ENCODE measurements at regions not wholly inside any gene's neighbourhood (a gene's known extent, or its start where the extent isn't known, plus 50 kb on each side); places are given as distances from the start of the nearest gene placed in this dataset.

DNA sequence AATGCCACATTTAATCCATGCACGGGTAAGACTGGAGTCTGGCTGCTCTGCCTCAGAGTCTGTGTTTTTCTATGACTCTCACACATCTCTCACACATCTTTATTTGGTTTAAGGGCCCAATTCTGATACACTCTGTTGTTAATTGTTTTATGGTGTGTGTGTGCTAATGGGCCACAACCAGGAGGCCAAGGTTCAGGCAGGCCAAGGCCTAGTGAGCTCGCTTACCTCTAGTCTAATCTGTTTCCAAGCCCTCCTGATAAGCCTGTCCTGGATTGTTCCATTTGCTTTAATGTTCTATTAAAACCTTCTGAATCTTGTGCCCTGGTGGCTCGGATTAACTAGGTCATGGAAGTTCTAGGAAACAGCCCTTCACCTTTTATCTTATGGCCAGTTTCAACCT, 445.4 kb upstream of the DPH6 start:
- TF ChIP-seq, protein P1, sequence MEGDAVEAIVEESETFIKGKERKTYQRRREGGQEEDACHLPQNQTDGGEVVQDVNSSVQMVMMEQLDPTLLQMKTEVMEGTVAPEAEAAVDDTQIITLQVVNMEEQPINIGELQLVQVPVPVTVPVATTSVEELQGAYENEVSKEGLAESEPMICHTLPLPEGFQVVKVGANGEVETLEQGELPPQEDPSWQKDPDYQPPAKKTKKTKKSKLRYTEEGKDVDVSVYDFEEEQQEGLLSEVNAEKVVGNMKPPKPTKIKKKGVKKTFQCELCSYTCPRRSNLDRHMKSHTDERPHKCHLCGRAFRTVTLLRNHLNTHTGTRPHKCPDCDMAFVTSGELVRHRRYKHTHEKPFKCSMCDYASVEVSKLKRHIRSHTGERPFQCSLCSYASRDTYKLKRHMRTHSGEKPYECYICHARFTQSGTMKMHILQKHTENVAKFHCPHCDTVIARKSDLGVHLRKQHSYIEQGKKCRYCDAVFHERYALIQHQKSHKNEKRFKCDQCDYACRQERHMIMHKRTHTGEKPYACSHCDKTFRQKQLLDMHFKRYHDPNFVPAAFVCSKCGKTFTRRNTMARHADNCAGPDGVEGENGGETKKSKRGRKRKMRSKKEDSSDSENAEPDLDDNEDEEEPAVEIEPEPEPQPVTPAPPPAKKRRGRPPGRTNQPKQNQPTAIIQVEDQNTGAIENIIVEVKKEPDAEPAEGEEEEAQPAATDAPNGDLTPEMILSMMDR (conservative IDR thresholded peaks at IDR 0.05 in 1 of 2, IDR thresholded peaks at IDR 0.05 in 1 of 2; ENCODE audit: low read depth in 1 of 2, low read length in 2 of 2): no peak
- TF ChIP-seq EZH2 (IDR thresholded peaks at IDR 0.05; ENCODE audit: low read length, missing control alignments): no peak
